GM12878 (cell line): ENCODE measurements at regions not wholly inside any gene's neighbourhood (a gene's known extent, or its start where the extent isn't known, plus 50 kb on each side); places are given as distances from the start of the nearest gene placed in this dataset.

Experiments
- ATAC-seq: fragments of 200-7000 bp; cut with Tn5 transposase; 3 replicates; pipeline ENCODE4 v1.9.1; 2020; ENCODE audit warnings: mild to moderate bottlenecking, moderate library complexity
- BruUV-seq: library from RNA; stranded (reverse); fragments of 400-500 nt; replicated peaks from 2 replicates; lab custom pipeline; 2021; lab: Mats Ljungman, UMichigan
- CTCF ChIA-PET: fragments of 300-600 bp; sonication (Branson Sonifier 250); formaldehyde crosslinking; extraction: SDS; loops from one replicate; lab custom pipeline; 2021; ENCODE audit warnings: inconsistent platforms; lab: Yijun Ruan, JAX
- POLR2A ChIA-PET: fragments of 350-600 bp; formaldehyde crosslinking; extraction: SDS; loops from one replicate; lab custom pipeline; 2021; ENCODE audit warnings: inconsistent platforms; lab: Charles Lee
- RAD21 ChIA-PET: fragments of 300-600 bp; sonication (Branson Sonifier 250); formaldehyde crosslinking; loops from one replicate; lab custom pipeline; 2023; ENCODE audit warnings: antibody characterized with exemption; ENCODE audit not compliant: unreplicated experiment; lab: Charles Lee
- SMC1A ChIA-PET: fragments of 300-600 bp; sonication (Branson Sonifier 250); formaldehyde crosslinking; loops from one replicate; lab custom pipeline; 2023; ENCODE audit not compliant: unreplicated experiment, uncharacterized antibody; lab: Charles Lee
- DNase-seq: peaks from one replicate; pipeline ENCODE4 v3.0.0-alpha.2; 2011; ENCODE audit warnings: low read depth, low spot score
- FAIRE-seq: peaks from 3 replicates; lab custom pipeline; 2011; peaks lifted over from hg19 to GRCh38; lab: Jason Lieb, UNC
- H2AFZ ChIP-seq: 2 replicates; pipeline ENCODE4 v1.6.0; 2011; ENCODE audit warnings: low read depth, low read length, control low read depth; ENCODE audit not compliant: control insufficient read depth
- H3K27ac ChIP-seq: 2 replicates; pipeline ENCODE4 v1.5.1; 2011; ENCODE audit warnings: control low read depth; ENCODE audit not compliant: control insufficient read depth, insufficient read depth
- H3K27me3 ChIP-seq, 2 experiments: replicated peaks in 1 of 2; 2 replicates each; pipeline versions ENCODE4 v1.6.0 to v1.6.1; 2011; ENCODE audit warnings: low read length in 1 of 2; ENCODE audit not compliant: control insufficient read depth in 2 of 2, insufficient read depth in 2 of 2
- H3K36me3 ChIP-seq, 2 experiments: 2 replicates each; pipeline ENCODE4 v1.5.1; 2011; ENCODE audit warnings: low read length in 1 of 2; ENCODE audit not compliant: control insufficient read depth in 2 of 2, insufficient read depth in 2 of 2
- H3K4me1 ChIP-seq: 2 replicates; pipeline ENCODE4 v1.6.1; 2011; ENCODE audit warnings: mild to moderate bottlenecking, low read length, moderate library complexity, mixed read lengths; ENCODE audit not compliant: control insufficient read depth, insufficient read depth
- H3K4me2 ChIP-seq: 2 replicates; pipeline ENCODE4 v1.6.0; 2011; ENCODE audit warnings: control low read depth; ENCODE audit not compliant: control insufficient read depth, insufficient read depth
- H3K4me3 ChIP-seq: fragments of 200-600 bp; sonication (generic); 2 replicates; pipeline ENCODE4 v1.5.1; 2016
- H3K79me2 ChIP-seq: 2 replicates; pipeline ENCODE4 v1.6.0; 2011; ENCODE audit warnings: low read length; ENCODE audit not compliant: control insufficient read depth, insufficient read depth
- H3K9ac ChIP-seq: 2 replicates; pipeline ENCODE4 v1.8.0; 2011; ENCODE audit warnings: low read length, control low read depth, mixed read lengths; ENCODE audit not compliant: control insufficient read depth, insufficient read depth
- H3K9me3 ChIP-seq: replicated peaks from 3 replicates; pipeline ENCODE4 v1.5.1; 2011; ENCODE audit warnings: mild to moderate bottlenecking, low read length; ENCODE audit not compliant: control insufficient read depth, insufficient read depth
- H4K20me1 ChIP-seq: 2 replicates; pipeline ENCODE4 v1.6.0; 2011; ENCODE audit not compliant: control insufficient read depth, insufficient read depth
- ATF7 ChIP-seq: fragments of 450-650 bp; IDR thresholded peaks from 2 replicates; pipeline ENCODE4 v1.6.1; 2016; ENCODE audit warnings: low read depth, mild to moderate bottlenecking
- BCL11A ChIP-seq: IDR thresholded peaks from 2 replicates; pipeline ENCODE4 v1.6.1; 2011; ENCODE audit warnings: low read depth, low read length
- BMI1 ChIP-seq: fragments of 450-650 bp; IDR thresholded peaks from 2 replicates; pipeline ENCODE4 v1.6.1; 2016; ENCODE audit warnings: mild to moderate bottlenecking, moderate library complexity, borderline replicate concordance
- CBX3 ChIP-seq: fragments of 200-600 bp; sonication (generic); IDR thresholded peaks from 2 replicates; pipeline ENCODE4 v1.6.1; 2016; ENCODE audit warnings: low read depth, borderline replicate concordance
- DPF2 ChIP-seq: fragments of 450-650 bp; IDR thresholded peaks from 2 replicates; pipeline ENCODE4 v1.6.1; 2017; ENCODE audit warnings: mild to moderate bottlenecking
- E4F1 ChIP-seq: fragments of 450-650 bp; IDR thresholded peaks from 2 replicates; pipeline ENCODE4 v1.6.1; 2018; ENCODE audit warnings: borderline replicate concordance, mild to moderate bottlenecking; ENCODE audit not compliant: partially characterized antibody
- ELK1 ChIP-seq: IDR thresholded peaks from 2 replicates; pipeline ENCODE4 v1.6.1; 2012; ENCODE audit warnings: low read depth, low read length, improper control_type of control experiment
- JUNB ChIP-seq: IDR thresholded peaks from 2 replicates; pipeline ENCODE4 v1.6.1; 2016; ENCODE audit warnings: antibody characterized with exemption, mild to moderate bottlenecking
- JUND ChIP-seq: IDR thresholded peaks from 2 replicates; pipeline ENCODE4 v1.6.1; 2012; ENCODE audit warnings: low read depth, mild to moderate bottlenecking, low read length, improper control_type of control experiment, moderate library complexity
- MLLT1 ChIP-seq: fragments of 450-650 bp; IDR thresholded peaks from 2 replicates; pipeline ENCODE4 v1.6.1; 2016; ENCODE audit warnings: mild to moderate bottlenecking
- MXI1 ChIP-seq: fragments of 150-350 bp; IDR thresholded peaks from 2 replicates; pipeline ENCODE4 v1.6.1; 2011; ENCODE audit warnings: low read depth, mild to moderate bottlenecking, inconsistent platforms, low read length, improper control_type of control experiment
- NKRF ChIP-seq: fragments of 450-650 bp; conservative IDR thresholded peaks from 2 replicates; pipeline ENCODE4 v1.6.1; 2017; ENCODE audit warnings: mild to moderate bottlenecking, moderate library complexity
- RAD51 ChIP-seq: fragments of 450-650 bp; IDR thresholded peaks from 2 replicates; pipeline ENCODE4 v1.6.1; 2016; ENCODE audit warnings: moderate library complexity, mild to moderate bottlenecking, inconsistent platforms
- TAF1 ChIP-seq: IDR thresholded peaks from 2 replicates; pipeline ENCODE4 v1.6.1; 2011; ENCODE audit warnings: mild to moderate bottlenecking, low read depth, low read length, borderline replicate concordance
- TARDBP ChIP-seq: IDR thresholded peaks from 2 replicates; pipeline ENCODE4 v1.6.1; 2016; ENCODE audit warnings: borderline replicate concordance
- TCF12 ChIP-seq: IDR thresholded peaks from 2 replicates; pipeline ENCODE4 v1.6.1; 2011; ENCODE audit warnings: low read depth, mild to moderate bottlenecking, low read length
- ZBED1 ChIP-seq: IDR thresholded peaks from 2 replicates; pipeline ENCODE4 v1.6.1; 2016; ENCODE audit warnings: borderline replicate concordance
- WGBS: methylation state at CpG from one replicate; pipeline ENCODE4 v1.1.6; 2016; ENCODE audit warnings: low lambda C conversion rate; ENCODE audit not compliant: insufficient replicate concordance, insufficient coverage; ENCODE audit errors: missing lambda C conversion rate; 5-methylcytosine and 5-hydroxymethylcytosine counted together
- in situ Hi-C: fragments of 300-500 bp; cut with MboI; formaldehyde crosslinking; loops from 9 replicates; pipeline ENCODE4 v1.14.3; 2018; ENCODE audit warnings: mixed read lengths
- intact Hi-C: fragments of 100-400 bp; cut with micrococcal nuclease; formaldehyde crosslinking; loops from one replicate; pipeline ENCODE4 v1.14.2; 2022; ENCODE audit not compliant: unreplicated experiment

GRCh38 chr3:64406271-64406670 lies 181.0 kb upstream of the PRICKLE2 start:
- H3K4me2 ChIP-seq, result no peak overlapping the region
- ChIA-PET POLR2A (interaction anchor here (0.6 to 1.7 kb wide), 4 partner anchors 11 to 326 kb away, joined by 3 to 5 read pairs (median 4); no protein-coding TSS in a partner anchor), CTCF (interaction anchor here (0.7 to 9.8 kb wide), 8 partner anchors 8 to 1002 kb away, joined by 3 to 70 read pairs (median 4); no protein-coding TSS in a partner anchor), SMC1A (interaction anchor here (0.7 to 8.7 kb wide), 14 partner anchors 7 to 185 kb away, joined by 3 to 72 read pairs (median 4); no protein-coding TSS in a partner anchor), RAD21 (interaction anchor here (2.0 to 2.7 kb wide), 2 partner anchors 58 to 78 kb away, joined by 10 to 17 read pairs; no protein-coding TSS in a partner anchor)
- no peaks in the 10 kb centered on the region for H3K27me3 ChIP-seq
- no peaks in the 10 kb centered on the region for H3K79me2 ChIP-seq
- no peaks in the 10 kb centered on the region for H3K4me1 ChIP-seq
- ATAC-seq (no peak), FAIRE-seq (no peak), DNase-seq (no peak)
- no peaks in the 10 kb centered on the region for H4K20me1 ChIP-seq
- H3K27ac ChIP-seq, result no peak overlapping the region
- H3K9ac ChIP-seq, result no peak overlapping the region
- WGBS, result 21% methylated on average over 3 of the region's 3 CpGs
- in situ Hi-C loops, result no loop called here
- H3K9me3 ChIP-seq, result no peaks in the 10 kb centered on the region
- H2AFZ ChIP-seq, result no peak overlapping the region
- no TSS peak for BruUV-seq
- H3K4me3 ChIP-seq, result no peak overlapping the region
- intact Hi-C loops, result no loop called here
- no peak for TF ChIP-seq MXI1
- no peak for TF ChIP-seq MLLT1
- no peak for TF ChIP-seq ZBED1
- TF ChIP-seq JUNB, result no peak
- TF ChIP-seq ATF7, result no peak
- no peak for TF ChIP-seq CBX3
- TF ChIP-seq ELK1, result no peak
- no peak for TF ChIP-seq RAD51
- TF ChIP-seq JUND, result no peak
- TF ChIP-seq E4F1, result no peak
- TF ChIP-seq BMI1, result no peak
- TF ChIP-seq TCF12, result no peak
- no peak for TF ChIP-seq NKRF
- TF ChIP-seq BCL11A, result no peak
- TF ChIP-seq DPF2, result no peak
- TF ChIP-seq TARDBP, result no peak
- no peak for TF ChIP-seq TAF1
- no peaks in the 10 kb centered on the region for H3K36me3 ChIP-seq
